Transverse colon (tissue), 4 donors: ENCODE measurements at regions not wholly inside any gene's neighbourhood (a gene's known extent, or its start where the extent isn't known, plus 50 kb on each side); places are given as distances from the start of the nearest gene placed in this dataset.
"Not testable (repeated sequence)": the region's sequence is repeated elsewhere in the genome, so short reads cannot be mapped to it uniquely, and the experiment has no call there.

Experiments used
- POLR2A ChIP-seq: fragments of 450-650 bp; IDR thresholded peaks from one replicate; pipeline ENCODE4 v1.6.1; 2016; ENCODE audit warnings: antibody characterized with exemption, mild to moderate bottlenecking, moderate library complexity
- POLR2AphosphoS5 ChIP-seq, 3 donors: sonication (generic); formaldehyde crosslinking; IDR thresholded peaks; one replicate each; pipeline ENCODE4 v1.6.1; 2016; ENCODE audit warnings: antibody characterized with exemption in 3 of 3
- TF ChIP-seq, protein P1 (sequence below), 5 experiments: fragments of 200-600 bp in 3 of 5; fragments of 450-650 bp in 2 of 5; sonication (generic) in 3 of 5; IDR thresholded peaks; 1 replicate in 2 of 5; 2 replicates in 3 of 5; pipeline ENCODE4 v1.5.1; 2016 to 2017; ENCODE audit warnings: antibody characterized with exemption in 5 of 5, inconsistent platforms in 3 of 5, mild to moderate bottlenecking in 2 of 5, moderate library complexity in 1 of 5

DNA sequence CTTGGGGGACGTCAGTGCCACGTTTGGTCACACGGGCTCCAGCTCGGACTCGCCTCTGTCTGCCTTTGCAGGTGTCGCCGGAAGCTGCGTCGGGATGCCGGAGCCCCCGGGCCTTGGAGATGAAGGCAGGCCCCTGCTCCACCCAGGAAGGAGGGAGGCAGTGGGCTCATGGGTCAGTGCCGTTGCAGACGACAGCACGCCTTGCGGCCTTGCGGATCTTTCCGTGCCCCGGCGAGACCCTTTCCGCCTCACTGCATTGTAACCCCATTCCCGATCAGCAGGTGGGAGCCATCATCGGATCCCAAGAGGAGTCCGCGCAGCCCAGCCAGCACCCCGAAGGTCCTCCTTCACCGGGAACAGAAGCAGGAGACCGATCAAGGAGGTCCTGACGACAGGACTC, 1422.2 kb upstream of the PCDH10 start:
- TF ChIP-seq, protein P1, sequence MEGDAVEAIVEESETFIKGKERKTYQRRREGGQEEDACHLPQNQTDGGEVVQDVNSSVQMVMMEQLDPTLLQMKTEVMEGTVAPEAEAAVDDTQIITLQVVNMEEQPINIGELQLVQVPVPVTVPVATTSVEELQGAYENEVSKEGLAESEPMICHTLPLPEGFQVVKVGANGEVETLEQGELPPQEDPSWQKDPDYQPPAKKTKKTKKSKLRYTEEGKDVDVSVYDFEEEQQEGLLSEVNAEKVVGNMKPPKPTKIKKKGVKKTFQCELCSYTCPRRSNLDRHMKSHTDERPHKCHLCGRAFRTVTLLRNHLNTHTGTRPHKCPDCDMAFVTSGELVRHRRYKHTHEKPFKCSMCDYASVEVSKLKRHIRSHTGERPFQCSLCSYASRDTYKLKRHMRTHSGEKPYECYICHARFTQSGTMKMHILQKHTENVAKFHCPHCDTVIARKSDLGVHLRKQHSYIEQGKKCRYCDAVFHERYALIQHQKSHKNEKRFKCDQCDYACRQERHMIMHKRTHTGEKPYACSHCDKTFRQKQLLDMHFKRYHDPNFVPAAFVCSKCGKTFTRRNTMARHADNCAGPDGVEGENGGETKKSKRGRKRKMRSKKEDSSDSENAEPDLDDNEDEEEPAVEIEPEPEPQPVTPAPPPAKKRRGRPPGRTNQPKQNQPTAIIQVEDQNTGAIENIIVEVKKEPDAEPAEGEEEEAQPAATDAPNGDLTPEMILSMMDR (IDR thresholded peaks at IDR 0.05), result not testable (repeated sequence)
- not testable (repeated sequence) for TF ChIP-seq POLR2AphosphoS5 (IDR thresholded peaks at IDR 0.05); POLR2A
